ENCODE measurements at regions not wholly inside any gene's neighbourhood (a gene's known extent, or its start where the extent isn't known, plus 50 kb on each side); places are given as distances from the start of the nearest gene placed in this dataset.
"Not testable (repeated sequence)": the region's sequence is repeated elsewhere in the genome, so short reads cannot be mapped to it uniquely, and the experiment has no call there.

- no peak for TF ChIP-seq CTCF (IDR thresholded peaks at IDR 0.05; ENCODE audit: control extremely low read depth, extremely low read depth, low read depth, missing control alignments)
- DNase-seq (ENCODE audit: extremely low spot score), result no peak
- ChIA-PET CTCF (interaction anchor here (1.0 to 1.5 kb wide), 3 partner anchors 13 to 882 kb away, joined by 3 to 4 read pairs (median 4); no protein-coding TSS in a partner anchor), POLR2A (no interaction called here)
These were observed 128.7 kb downstream of the LIG4 start for GRCh38 chr13:108086678-108087077.

GRCh38 chr13:108084840-108085239, 130.5 kb downstream of the LIG4 start:
- ChIA-PET POLR2A (no interaction called here), CTCF (interaction anchor here (0.8 kb wide), 1 partner anchor 31 kb away, joined by 3 read pairs; no protein-coding TSS in a partner anchor)
- DNase-seq (ENCODE audit: extremely low spot score), result no peak
- TF ChIP-seq CTCF (IDR thresholded peaks at IDR 0.05; ENCODE audit: control extremely low read depth, extremely low read depth, low read depth, missing control alignments), result no peak

GRCh38 chr13:108083056-108083455, 132.3 kb downstream of the LIG4 start:
- DNase-seq (ENCODE audit: extremely low spot score), result no peak
- POLR2A ChIA-PET, result no interaction called here
- TF ChIP-seq CTCF (IDR thresholded peaks at IDR 0.05; ENCODE audit: control extremely low read depth, extremely low read depth, low read depth, missing control alignments), result no peak
- CTCF ChIA-PET, result no interaction called here

- CTCF ChIA-PET, result no interaction called here
- no peak for TF ChIP-seq CTCF (IDR thresholded peaks at IDR 0.05; ENCODE audit: control extremely low read depth, extremely low read depth, low read depth, missing control alignments)
These were observed 132.9 kb downstream of the LIG4 start for GRCh38 chr13:108082481-108082880.

GRCh38 chr13:108077284-108077683, 138.1 kb downstream of the LIG4 start:
- ChIA-PET CTCF (no interaction called here), POLR2A (no interaction called here)
- no peak for DNase-seq (ENCODE audit: extremely low spot score)
- TF ChIP-seq CTCF (IDR thresholded peaks at IDR 0.05; ENCODE audit: control extremely low read depth, extremely low read depth, low read depth, missing control alignments), result no peak

More at GRCh38 chr13:108082481-108082880, 132.9 kb downstream of the LIG4 start:
- POLR2A ChIA-PET, result no interaction called here
- no peak for DNase-seq (ENCODE audit: extremely low spot score)

- POLR2A ChIA-PET; CTCF ChIA-PET; DNase-seq (ENCODE audit: extremely low spot score): not testable (repeated sequence)
These were observed 140.9 kb downstream of the LIG4 start for GRCh38 chr13:108074429-108074828.

GRCh38 chr13:108070925-108071324, 144.4 kb downstream of the LIG4 start:
- POLR2A ChIA-PET, result no interaction called here
- CTCF ChIA-PET, result interaction anchor here (1.0 kb wide), 1 partner anchor 85 kb away, joined by 3 read pairs; no protein-coding TSS in a partner anchor
- no peak for TF ChIP-seq CTCF (IDR thresholded peaks at IDR 0.05; ENCODE audit: control extremely low read depth, extremely low read depth, low read depth, missing control alignments)
- DNase-seq (ENCODE audit: extremely low spot score), result no peak
